ENCODE measurements at regions not wholly inside any gene's neighbourhood (a gene's known extent, or its start where the extent isn't known, plus 50 kb on each side); places are given as distances from the start of the nearest gene placed in this dataset.

GRCh38 chr11:91404344-91404743 lies 820.3 kb upstream of the FAT3 start:
- no peak overlapping the region for H3K27ac ChIP-seq (ENCODE audit: low read depth in 1 of 2, low read length in 2 of 2)
- DNase-seq = no peak
- Mint-ChIP-seq H3K9me3 (peaks cover 0 to 11% (median 5%) of the 10 kb centered on the region in 7 donors), H3K27ac (no peak overlapping the region), H3K36me3 (no peaks in the 10 kb centered on the region), H3K4me1 (no peaks in the 10 kb centered on the region), H3K4me3 (no peak overlapping the region), H3K27me3 (ENCODE audit: low read depth in 3 of 3) (peaks cover 0 to 2% (median 0%) of the 10 kb centered on the region in 3 donors)
- H3K9me3 ChIP-seq (replicated peaks in 1 of 2; ENCODE audit: control insufficient read depth in 1 of 2, insufficient read depth in 1 of 2, low read length in 2 of 2) = peaks cover 11 to 12% of the 10 kb centered on the region in 2 donors
- H3K4me3 ChIP-seq (replicated peaks in 1 of 3; ENCODE audit: low read depth in 2 of 3, low read length in 3 of 3) = no peak overlapping the region
- no peaks in the 10 kb centered on the region for H3K4me1 ChIP-seq (ENCODE audit: control insufficient read depth in 1 of 2, insufficient read depth in 2 of 2, low read length in 2 of 2)
- intact Hi-C loops (cut with micrococcal nuclease) = no loop called here
- no peaks in the 10 kb centered on the region for H3K27me3 ChIP-seq (ENCODE audit: control insufficient read depth in 2 of 2, insufficient read depth in 2 of 2, low read length in 2 of 2)
- H4K20me1 ChIP-seq (ENCODE audit: insufficient read depth, low read length) = no peaks in the 10 kb centered on the region
- no peak for TF ChIP-seq CTCF (IDR thresholded peaks at IDR 0.05)
- H3K4me2 ChIP-seq (replicated peaks; ENCODE audit: extremely low read depth, low read length, poor library complexity, severe bottlenecking) = no peak overlapping the region
- H2AFZ ChIP-seq (ENCODE audit: insufficient read depth, low read depth, low read length, poor library complexity, severe bottlenecking) = no peak overlapping the region
- H3K9ac ChIP-seq (ENCODE audit: insufficient read depth, low read length, poor library complexity, severe bottlenecking) = no peak overlapping the region
- no peaks in the 10 kb centered on the region for H3K36me3 ChIP-seq (replicated peaks in 1 of 2; ENCODE audit: control insufficient read depth in 1 of 2, insufficient read depth in 2 of 2, low read length in 2 of 2)
- H3K79me2 ChIP-seq (ENCODE audit: insufficient read depth, low read length) = no peaks in the 10 kb centered on the region

DNA sequence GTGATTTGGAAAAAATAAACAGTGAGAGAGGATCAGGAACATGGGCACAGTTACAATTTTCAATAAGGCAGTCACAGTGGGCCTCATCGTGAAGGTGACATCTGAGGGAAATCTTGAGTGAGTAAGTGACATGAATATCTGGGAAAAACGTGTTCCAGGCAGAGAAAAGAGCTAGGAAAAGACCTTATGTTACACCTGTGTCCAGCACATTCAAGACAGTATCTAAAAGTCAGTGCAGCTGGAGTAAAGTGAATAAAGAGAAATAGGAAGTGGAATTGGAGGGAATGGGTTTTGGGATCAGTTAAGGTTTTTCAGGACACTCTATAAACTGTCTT lies 827.5 kb upstream of the FAT3 start:
- Histone ChIP-seq H3K9ac (ENCODE audit: insufficient read depth, low read length, poor library complexity, severe bottlenecking) (no peak overlapping the region), H3K4me1 (ENCODE audit: control insufficient read depth in 1 of 2, insufficient read depth in 2 of 2, low read length in 2 of 2) (no peaks in the 10 kb centered on the region), H3K79me2 (ENCODE audit: insufficient read depth, low read length) (no peaks in the 10 kb centered on the region), H3K4me3 (replicated peaks in 1 of 3; ENCODE audit: low read depth in 2 of 3, low read length in 3 of 3) (no peak overlapping the region), H3K27ac (ENCODE audit: low read depth in 1 of 2, low read length in 2 of 2) (no peak overlapping the region), H4K20me1 (ENCODE audit: insufficient read depth, low read length) (no peaks in the 10 kb centered on the region), H3K4me2 (replicated peaks; ENCODE audit: extremely low read depth, low read length, poor library complexity, severe bottlenecking) (no peak overlapping the region), H3K27me3 (ENCODE audit: control insufficient read depth in 2 of 2, insufficient read depth in 2 of 2, low read length in 2 of 2) (no peaks in the 10 kb centered on the region), H2AFZ (ENCODE audit: insufficient read depth, low read depth, low read length, poor library complexity, severe bottlenecking) (no peak overlapping the region), H3K9me3 (replicated peaks in 1 of 2; ENCODE audit: control insufficient read depth in 1 of 2, insufficient read depth in 1 of 2, low read length in 2 of 2) (peaks cover 3 to 4% of the 10 kb centered on the region in 2 donors), H3K36me3 (replicated peaks in 1 of 2; ENCODE audit: control insufficient read depth in 1 of 2, insufficient read depth in 2 of 2, low read length in 2 of 2) (no peaks in the 10 kb centered on the region)
- Mint-ChIP-seq H3K4me3 (no peak overlapping the region), H3K9me3 (peaks cover 0 to 14% (median 3%) of the 10 kb centered on the region in 7 donors), H3K4me1 (no peaks in the 10 kb centered on the region), H3K27ac (no peak overlapping the region), H3K27me3 (ENCODE audit: low read depth in 3 of 3) (peaks cover 0 to 2% (median 2%) of the 10 kb centered on the region in 3 donors), H3K36me3 (no peaks in the 10 kb centered on the region)
- no peak for TF ChIP-seq CTCF (IDR thresholded peaks at IDR 0.05)
- WGBS (ENCODE audit: insufficient coverage) = 25% methylated on average over 1 of the region's 2 CpGs
- no peak for DNase-seq
- intact Hi-C loops (cut with micrococcal nuclease) = no loop called here

All from CD14-positive monocyte (primary cell).